ENCODE measurements at regions not wholly inside any gene's neighbourhood (a gene's known extent, or its start where the extent isn't known, plus 50 kb on each side); places are given as distances from the start of the nearest gene placed in this dataset.

- DNase-seq = no peak
Measured at GRCh38 chr2:146847846-146848245, 997.0 kb upstream of the ACVR2A start.

GRCh38 chr2:146844226-146844990 lies 1000.4 kb upstream of the ACVR2A start:
- DNase-seq = no peak

GRCh38 chr2:146837857-146838256 lies 1007.0 kb upstream of the ACVR2A start:
- DNase-seq = no peak

GRCh38 chr2:146826388-146826787 lies 1018.4 kb upstream of the ACVR2A start:
- no peak for DNase-seq

- DNase-seq = peak; percentile 16
Measured at GRCh38 chr2:146821836-146822316, 1023.0 kb upstream of the ACVR2A start.

- DNase-seq = no peak
Measured at GRCh38 chr2:146820672-146821071, 1024.2 kb upstream of the ACVR2A start.

- no peak for DNase-seq
Measured at GRCh38 chr2:146818122-146818521, 1026.7 kb upstream of the ACVR2A start.

GRCh38 chr2:146817613-146818012 lies 1027.2 kb upstream of the ACVR2A start:
- peak; percentile 5 for DNase-seq

GRCh38 chr2:146814971-146815370 lies 1029.9 kb upstream of the ACVR2A start:
- no peak for DNase-seq

GRCh38 chr2:146807568-146808168 lies 1037.2 kb upstream of the ACVR2A start:
- no peak for DNase-seq

GRCh38 chr2:146806364-146807005 lies 1038.3 kb upstream of the ACVR2A start:
- peak; percentile 65 for DNase-seq

GRCh38 chr2:146804288-146804687 lies 1040.5 kb upstream of the ACVR2A start:
- no peak for DNase-seq

GRCh38 chr2:146801886-146802285 lies 1042.9 kb upstream of the ACVR2A start:
- no peak for DNase-seq

- DNase-seq = no peak
Measured at GRCh38 chr2:146786396-146786795, 1058.4 kb upstream of the ACVR2A start.

GRCh38 chr2:146785101-146785500 lies 1059.7 kb upstream of the ACVR2A start:
- DNase-seq = no peak

GRCh38 chr2:146784602-146785001 lies 1060.2 kb upstream of the ACVR2A start:
- no peak for DNase-seq

GRCh38 chr2:146777181-146777580 lies 1067.6 kb upstream of the ACVR2A start:
- DNase-seq = no peak

- DNase-seq = no peak
Measured at GRCh38 chr2:146776596-146776995, 1068.2 kb upstream of the ACVR2A start.

- DNase-seq = no peak
Measured at GRCh38 chr2:146771531-146771930, 1073.3 kb upstream of the ACVR2A start.

- DNase-seq = no peak
Measured at GRCh38 chr2:146764301-146764700, 1080.5 kb upstream of the ACVR2A start.

- no peak for DNase-seq
Measured at GRCh38 chr2:146762786-146763185, 1082.0 kb upstream of the ACVR2A start.

- no peak for DNase-seq
Measured at GRCh38 chr2:146754606-146755005, 1090.2 kb upstream of the ACVR2A start.

GRCh38 chr2:146748046-146748445 lies 1096.8 kb upstream of the ACVR2A start:
- DNase-seq = no peak

- DNase-seq = no peak
Measured at GRCh38 chr2:146741260-146741659, 1103.6 kb upstream of the ACVR2A start.

Measured in NCI-H2171 treated with DMSO at 0.1 percent for 48 hours (cell line).